ENCODE measurements at regions not wholly inside any gene's neighbourhood (a gene's known extent, or its start where the extent isn't known, plus 50 kb on each side); places are given as distances from the start of the nearest gene placed in this dataset.

- DNase-seq: no peak
These were observed 933.8 kb downstream of the REEP3 start for GRCh38 chr10:64454962-64455361.

GRCh38 chr10:64458306-64458705 is 937.1 kb downstream of the REEP3 start:
- DNase-seq: no peak

- no peak for DNase-seq
These were observed 942.2 kb downstream of the REEP3 start for GRCh38 chr10:64463406-64463805.

- no peak for DNase-seq
These were observed 944.5 kb downstream of the REEP3 start for GRCh38 chr10:64465653-64466052.

GRCh38 chr10:64468219-64468618 is 947.0 kb downstream of the REEP3 start:
- DNase-seq: no peak

GRCh38 chr10:64476506-64476905 is 955.3 kb downstream of the REEP3 start:
- no peak for DNase-seq

- no peak for DNase-seq
These were observed 956.6 kb downstream of the REEP3 start for GRCh38 chr10:64477791-64478190.

- no peak for DNase-seq
These were observed 963.7 kb downstream of the REEP3 start for GRCh38 chr10:64484811-64485330.

GRCh38 chr10:64486149-64486548 is 964.9 kb downstream of the REEP3 start:
- no peak for DNase-seq

- DNase-seq: no peak
These were observed 965.7 kb downstream of the REEP3 start for GRCh38 chr10:64486901-64487300.

- DNase-seq: no peak
These were observed 973.7 kb downstream of the REEP3 start for GRCh38 chr10:64494901-64495300.

- DNase-seq: no peak
These were observed 976.1 kb downstream of the REEP3 start for GRCh38 chr10:64497306-64497705.

- no peak for DNase-seq
These were observed 980.6 kb downstream of the REEP3 start for GRCh38 chr10:64501807-64502206.

- DNase-seq: no peak
These were observed 981.7 kb downstream of the REEP3 start for GRCh38 chr10:64502936-64503335.

GRCh38 chr10:64503429-64503828 is 982.2 kb downstream of the REEP3 start:
- no peak for DNase-seq

GRCh38 chr10:64505501-64505900 is 984.3 kb downstream of the REEP3 start:
- no peak for DNase-seq

GRCh38 chr10:64506963-64507362 is 985.8 kb downstream of the REEP3 start:
- DNase-seq: no peak

- DNase-seq: no peak
These were observed 986.4 kb downstream of the REEP3 start for GRCh38 chr10:64507651-64508028.

- no peak for DNase-seq
These were observed 986.9 kb downstream of the REEP3 start for GRCh38 chr10:64508029-64508661.

- no peak for DNase-seq
These were observed 994.9 kb downstream of the REEP3 start for GRCh38 chr10:64515970-64516699.

- DNase-seq: no peak
These were observed 997.3 kb downstream of the REEP3 start for GRCh38 chr10:64518456-64518855.

- DNase-seq: no peak
These were observed 998.2 kb downstream of the REEP3 start for GRCh38 chr10:64519427-64519826.

- no peak for DNase-seq
These were observed 998.6 kb downstream of the REEP3 start for GRCh38 chr10:64519831-64520230.

- DNase-seq: no peak
These were observed 1002.0 kb downstream of the REEP3 start for GRCh38 chr10:64523065-64523759.

Data from activated T-cell treated with anti-CD3 and anti-CD28 coated beads for 4 hours (primary cell).